PC-9 (cell line): ENCODE measurements at regions not wholly inside any gene's neighbourhood (a gene's known extent, or its start where the extent isn't known, plus 50 kb on each side); places are given as distances from the start of the nearest gene placed in this dataset.

Experiments
- BruUV-seq: library from RNA; stranded (reverse); fragments of 400-500 nt; replicated peaks from 2 replicates; lab custom pipeline; 2021; lab: Mats Ljungman, UMichigan
- CTCF ChIA-PET: fragments of 300-600 bp; sonication (Branson Sonifier 250); formaldehyde crosslinking; loops from one replicate; lab custom pipeline; 2022; ENCODE audit warnings: antibody characterized with exemption; lab: Charles Lee
- POLR2A ChIA-PET: fragments of 300-600 bp; sonication (Branson Sonifier 250); formaldehyde crosslinking; loops from one replicate; lab custom pipeline; 2022; ENCODE audit warnings: antibody characterized with exemption; ENCODE audit not compliant: unreplicated experiment; lab: Charles Lee
- DNase-seq, 2 experiments: peaks; one replicate each; pipeline versions ENCODE4 v3.0.0 to v3.0.0-alpha.2; 2015 to 2022; ENCODE audit warnings: mixed read lengths in 1 of 2
- H2AFZ ChIP-seq: fragments of 200-600 bp; sonication (generic); 2 replicates; pipeline ENCODE4 v1.8.1; 2017; ENCODE audit warnings: antibody characterized with exemption
- H3F3A ChIP-seq: fragments of 200-600 bp; sonication (generic); 2 replicates; pipeline ENCODE4 v1.8.1; 2017; ENCODE audit warnings: antibody characterized with exemption, mild to moderate bottlenecking, low read depth; ENCODE audit not compliant: insufficient read depth
- H3K27ac ChIP-seq: fragments of 200-600 bp; sonication (generic); 2 replicates; pipeline ENCODE4 v1.6.1; 2016; ENCODE audit warnings: mixed run types
- H3K27me3 ChIP-seq: fragments of 200-600 bp; sonication (generic); 2 replicates; pipeline ENCODE4 v1.6.1; 2016; ENCODE audit warnings: low read depth, mixed run types; ENCODE audit not compliant: insufficient read depth
- H3K36me3 ChIP-seq: fragments of 200-600 bp; sonication (generic); 2 replicates; pipeline ENCODE4 v1.6.1; 2016; ENCODE audit warnings: low read depth, mixed run types
- H3K4me1 ChIP-seq: fragments of 200-600 bp; sonication (generic); replicated peaks from 2 replicates; pipeline ENCODE4 v1.6.1; 2016; ENCODE audit warnings: mixed run types; ENCODE audit not compliant: insufficient read depth
- H3K4me2 ChIP-seq: fragments of 200-600 bp; sonication (generic); 2 replicates; pipeline ENCODE4 v1.6.1; 2017; ENCODE audit warnings: mixed run types
- H3K4me3 ChIP-seq: fragments of 200-600 bp; sonication (generic); 2 replicates; pipeline ENCODE4 v1.6.1; 2016; ENCODE audit warnings: mixed run types
- H3K79me2 ChIP-seq: fragments of 200-600 bp; sonication (generic); 2 replicates; pipeline ENCODE4 v1.6.1; 2017; ENCODE audit warnings: low read depth, mixed run types
- H3K9me2 ChIP-seq: fragments of 200-600 bp; sonication (generic); 2 replicates; pipeline ENCODE4 v1.8.1; 2017; ENCODE audit warnings: mild to moderate bottlenecking; ENCODE audit not compliant: insufficient read depth
- H3K9me3 ChIP-seq: fragments of 200-600 bp; sonication (generic); 2 replicates; pipeline ENCODE4 v1.8.1; 2016; ENCODE audit warnings: low read depth; ENCODE audit not compliant: insufficient read depth
- H4K20me1 ChIP-seq: fragments of 200-600 bp; sonication (generic); 2 replicates; pipeline ENCODE4 v1.8.1; 2017; ENCODE audit not compliant: insufficient read depth
- CTCF ChIP-seq: fragments of 200-600 bp; sonication (generic); conservative IDR thresholded peaks from 2 replicates; pipeline ENCODE4 v1.6.1; 2017; ENCODE audit warnings: mixed run types, antibody characterized with exemption, mild to moderate bottlenecking, moderate library complexity
- EZH2 ChIP-seq: fragments of 200-600 bp; sonication (generic); IDR thresholded peaks from 2 replicates; pipeline ENCODE4 v1.8.0; 2017; ENCODE audit warnings: antibody characterized with exemption, low read depth
- intact Hi-C: fragments of 100-400 bp; cut with micrococcal nuclease; formaldehyde crosslinking; loops from one replicate; pipeline ENCODE4 v1.10.0; 2022; ENCODE audit not compliant: unreplicated experiment

GRCh38 chr18:4510711-4511110, 55.6 kb upstream of the DLGAP1 start:
- CTCF ChIA-PET: no interaction called here
- no peaks in the 10 kb centered on the region for H3K36me3 ChIP-seq
- H3F3A ChIP-seq: no peaks in the 10 kb centered on the region
- H3K9me2 ChIP-seq: no peaks in the 10 kb centered on the region
- no peaks in the 10 kb centered on the region for H3K9me3 ChIP-seq
- no peaks in the 10 kb centered on the region for H4K20me1 ChIP-seq
- no peak overlapping the region for H3K4me3 ChIP-seq
- H3K27me3 ChIP-seq: no peaks in the 10 kb centered on the region
- H3K4me2 ChIP-seq: no peak overlapping the region
- no peak for DNase-seq
- H3K4me1 ChIP-seq: no peaks in the 10 kb centered on the region
- no peak overlapping the region for H3K27ac ChIP-seq
- H3K79me2 ChIP-seq: no peaks in the 10 kb centered on the region
- TF ChIP-seq EZH2 (no peak), CTCF (no peak)
- POLR2A ChIA-PET: no interaction called here
- BruUV-seq: no TSS peak
- no peak overlapping the region for H2AFZ ChIP-seq
- intact Hi-C loops: no loop called here

GRCh38 chr18:4510160-4510559, 55.1 kb upstream of the DLGAP1 start:
- no peaks in the 10 kb centered on the region for H3K9me2 ChIP-seq
- no peaks in the 10 kb centered on the region for H3K79me2 ChIP-seq
- TF ChIP-seq EZH2 (no peak), CTCF (no peak)

More at GRCh38 chr18:4510160-4510559, 55.1 kb upstream of the DLGAP1 start:
- Histone ChIP-seq H3K9me3 (no peaks in the 10 kb centered on the region), H3K4me2 (no peak overlapping the region), H3K36me3 (no peaks in the 10 kb centered on the region), H3K27ac (no peak overlapping the region), H4K20me1 (no peaks in the 10 kb centered on the region), H3K4me3 (no peak overlapping the region), H3K4me1 (no peaks in the 10 kb centered on the region), H2AFZ (no peak overlapping the region), H3F3A (no peaks in the 10 kb centered on the region), H3K27me3 (no peaks in the 10 kb centered on the region)
- no TSS peak for BruUV-seq
- intact Hi-C loops: no loop called here
- ChIA-PET CTCF (no interaction called here), POLR2A (no interaction called here)
- no peak for DNase-seq
